Activated CD4-positive, alpha-beta T cell treated with anti-CD3 and anti-CD28 coated beads for 4 hours (primary cell): ENCODE measurements at regions not wholly inside any gene's neighbourhood (a gene's known extent, or its start where the extent isn't known, plus 50 kb on each side); places are given as distances from the start of the nearest gene placed in this dataset.
"Not testable (repeated sequence)": the region's sequence is repeated elsewhere in the genome, so short reads cannot be mapped to it uniquely, and the experiment has no call there.

Experiments used
- DNase-seq, 2 donors: peaks; one replicate each; pipeline ENCODE4 v3.0.0-alpha.2; 2020

DNA sequence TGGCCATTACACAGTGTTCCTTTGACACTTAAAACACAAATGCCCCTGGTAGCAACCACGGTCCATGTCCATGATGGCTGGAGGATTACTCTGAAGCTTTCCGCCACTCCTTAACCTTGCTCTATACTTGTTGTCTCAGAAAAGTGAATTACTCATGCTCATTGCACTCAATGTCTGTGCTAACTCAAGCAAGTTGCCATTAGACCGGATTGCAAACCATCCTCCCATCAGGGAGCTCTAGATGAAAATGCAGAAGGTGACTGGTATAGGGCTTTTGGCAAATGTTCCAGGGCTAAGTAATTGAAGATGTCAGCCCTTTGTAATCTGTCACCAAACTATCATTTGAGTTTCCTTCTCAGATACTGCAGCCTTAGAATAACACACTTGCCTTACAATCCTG is 1288.3 kb upstream of the B3GALT2 start:
- DNase-seq = no peak

DNA sequence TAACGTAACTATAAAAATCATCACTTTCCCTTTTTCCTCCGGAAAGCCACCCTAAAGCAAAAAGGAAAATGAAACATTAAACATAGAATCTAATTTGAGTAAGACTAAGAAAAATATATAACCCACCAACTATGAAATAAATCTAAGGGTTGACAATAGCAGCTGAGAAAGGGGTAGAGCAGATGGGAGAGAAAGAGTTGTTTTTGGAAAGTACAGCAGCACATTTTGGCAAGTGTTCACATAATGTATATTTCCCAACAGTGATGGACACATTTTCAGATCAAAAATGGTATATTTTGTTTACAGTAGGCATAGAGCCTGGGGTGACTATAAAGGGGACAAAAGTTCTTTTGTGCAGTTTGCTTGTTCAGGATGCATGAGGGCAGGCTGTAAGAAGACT is 1287.4 kb upstream of the B3GALT2 start:
- DNase-seq = no peak

GRCh38 chr1:194469282-194469681 is 1282.9 kb upstream of the B3GALT2 start:
- DNase-seq = no peak

GRCh38 chr1:194466706-194467105 is 1280.3 kb upstream of the B3GALT2 start:
- no peak for DNase-seq

GRCh38 chr1:194447636-194448035 is 1261.2 kb upstream of the B3GALT2 start:
- DNase-seq = no peak

- DNase-seq = no peak
These were observed 1258.8 kb upstream of the B3GALT2 start for GRCh38 chr1:194445244-194445643.

DNA sequence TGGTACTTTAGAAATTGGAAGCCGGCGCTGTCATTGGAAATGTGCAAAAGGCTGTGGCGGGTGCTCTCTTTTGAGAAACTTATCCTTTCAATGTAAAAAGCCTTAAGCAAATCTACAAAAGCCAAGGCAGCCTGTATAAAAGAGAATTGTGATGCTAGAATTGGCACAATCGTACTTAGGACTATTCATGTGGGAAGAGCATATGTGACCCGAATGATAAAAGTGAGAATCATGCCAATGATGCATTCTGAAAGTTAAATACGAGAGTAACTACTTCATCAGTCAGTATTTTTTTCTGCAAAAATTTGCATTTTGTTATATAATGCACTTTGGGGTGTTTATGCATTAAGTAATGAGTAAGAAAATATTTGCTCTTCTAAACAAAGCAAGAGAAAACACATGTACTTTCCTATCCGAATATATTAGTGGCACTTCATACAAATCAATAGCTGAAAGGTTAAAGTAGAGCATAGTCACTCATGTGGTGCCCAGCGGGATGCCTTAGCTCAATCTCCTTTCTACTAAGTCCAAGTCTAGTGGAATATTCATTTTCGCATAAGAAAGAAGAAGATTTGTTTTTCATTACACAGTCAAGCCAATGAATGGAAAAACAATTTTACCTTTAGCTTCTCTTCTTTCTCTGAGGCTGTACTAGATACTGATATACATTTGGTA is 1256.6 kb upstream of the B3GALT2 start:
- DNase-seq = no peak

- no peak for DNase-seq
These were observed 1250.7 kb upstream of the B3GALT2 start for GRCh38 chr1:194437135-194437534.

DNA sequence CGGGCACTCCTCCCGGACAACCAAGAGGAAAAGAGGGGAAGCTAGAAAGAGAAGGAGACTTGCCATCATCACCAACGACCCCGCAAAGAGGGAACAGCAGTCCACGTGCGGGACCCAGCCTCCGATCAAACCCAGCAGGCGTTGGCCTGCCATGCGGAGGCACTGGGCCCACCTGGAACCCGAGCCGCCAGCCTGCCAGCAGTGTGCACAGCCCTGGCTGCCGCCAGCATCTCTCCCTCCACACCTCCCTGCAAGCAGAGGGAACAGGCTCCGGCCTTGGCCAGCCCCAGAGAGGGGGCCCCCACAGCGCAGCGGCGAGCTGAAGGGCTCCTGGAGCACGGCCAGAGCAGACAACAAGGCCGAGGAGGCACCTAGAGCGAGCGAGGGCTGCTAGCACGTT is 1244.7 kb upstream of the B3GALT2 start:
- DNase-seq = no peak

GRCh38 chr1:194420706-194421105 is 1234.3 kb upstream of the B3GALT2 start:
- DNase-seq = no peak

- DNase-seq = no peak
These were observed 1233.3 kb upstream of the B3GALT2 start for GRCh38 chr1:194419721-194420120.

DNA sequence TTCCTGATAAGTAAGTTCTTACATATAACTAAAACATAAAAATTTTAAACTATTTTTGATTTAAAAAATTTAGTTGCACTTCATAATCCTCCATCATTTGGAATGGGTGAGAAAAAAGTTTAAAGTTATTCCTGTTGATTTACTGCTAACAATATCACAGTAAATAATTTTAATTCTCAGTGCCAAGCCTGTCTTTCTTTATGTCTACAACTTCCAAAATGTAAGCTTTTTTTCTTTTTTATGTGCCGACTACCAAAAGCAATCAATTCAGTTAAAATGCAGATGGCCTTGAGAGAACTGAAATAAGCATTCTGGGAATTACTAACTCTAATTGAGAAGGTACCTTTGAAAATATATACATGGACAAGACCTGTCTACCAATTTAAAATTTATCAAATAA is 1224.3 kb upstream of the B3GALT2 start:
- DNase-seq = no peak

DNA sequence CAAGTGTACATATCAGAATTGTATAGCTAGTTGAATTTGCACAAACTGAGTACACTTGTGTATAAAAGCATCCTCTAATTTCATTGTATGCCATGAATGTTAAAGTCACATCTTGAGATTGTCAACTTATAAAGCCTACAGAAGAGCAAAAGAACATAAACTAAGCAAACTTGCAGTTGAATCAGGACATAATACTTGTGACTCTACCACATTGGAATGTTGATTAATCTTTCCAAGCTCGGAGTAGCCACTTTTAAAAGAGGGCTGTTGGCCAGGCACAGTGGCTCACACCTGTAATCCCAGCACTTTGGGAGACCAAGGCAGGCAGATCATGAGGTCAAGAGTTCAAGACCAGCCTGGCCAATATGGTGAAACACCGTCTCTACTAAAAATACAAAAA is 1220.8 kb upstream of the B3GALT2 start:
- not testable (repeated sequence) for DNase-seq

DNA sequence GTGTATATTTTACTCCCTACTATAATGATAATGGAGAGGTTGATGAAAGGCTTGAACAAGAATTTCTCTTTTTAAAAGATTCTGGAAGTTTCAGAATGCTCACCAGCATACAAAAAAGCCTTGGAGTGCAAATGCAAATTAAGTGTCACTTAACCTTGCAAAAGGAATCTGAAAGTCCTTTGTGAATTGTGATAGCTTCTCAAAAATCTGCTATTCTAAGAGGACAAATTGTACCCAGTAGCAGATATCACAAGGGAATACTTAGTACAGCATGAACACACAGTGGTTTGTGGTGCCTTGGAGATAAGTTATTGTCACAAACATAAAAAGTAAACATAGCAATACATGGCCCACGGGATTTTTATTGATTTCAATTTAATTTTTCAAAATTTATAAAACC is 1208.3 kb upstream of the B3GALT2 start:
- no peak for DNase-seq

DNA sequence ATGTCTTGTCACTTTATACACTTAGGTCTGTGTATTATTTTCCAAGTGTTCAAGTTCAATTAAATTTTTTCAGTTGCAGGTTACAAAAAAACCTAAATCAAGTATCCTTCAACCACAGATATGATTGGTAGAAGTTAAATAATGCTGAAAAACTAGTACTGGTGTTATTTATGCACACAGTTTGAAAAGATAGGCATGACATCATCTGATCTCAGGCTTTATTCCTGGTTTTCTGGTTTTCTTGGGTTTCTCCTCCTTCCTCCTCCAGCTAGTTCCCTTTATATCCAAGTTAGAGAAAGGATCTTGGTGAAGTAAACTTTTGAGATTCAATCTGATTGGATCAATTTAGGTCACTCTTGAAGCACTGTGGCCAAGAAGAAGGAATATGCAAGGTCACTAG is 1201.1 kb upstream of the B3GALT2 start:
- DNase-seq = no peak

DNA sequence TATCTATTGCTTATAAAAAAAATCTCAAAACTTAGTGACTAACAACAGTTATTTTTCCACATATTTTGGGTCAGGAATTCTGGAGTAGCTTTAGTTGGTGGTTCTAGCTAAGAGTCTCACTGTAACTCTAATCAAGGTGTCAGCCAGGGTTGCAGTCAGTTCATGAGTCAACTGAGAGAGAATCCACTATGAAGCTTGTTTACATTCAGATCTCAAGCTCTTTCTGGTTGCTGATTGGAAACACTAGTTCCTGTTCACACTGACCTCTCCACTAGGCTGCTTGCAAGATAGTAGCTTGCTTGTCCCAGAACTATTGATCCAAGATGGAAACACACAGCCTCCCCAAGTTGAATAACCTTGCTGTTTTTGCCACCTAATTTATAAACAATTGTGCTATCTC is 1192.1 kb upstream of the B3GALT2 start:
- no peak for DNase-seq

GRCh38 chr1:194374649-194375048 is 1188.2 kb upstream of the B3GALT2 start:
- DNase-seq = no peak

GRCh38 chr1:194372266-194372665 is 1185.9 kb upstream of the B3GALT2 start:
- DNase-seq = no peak

DNA sequence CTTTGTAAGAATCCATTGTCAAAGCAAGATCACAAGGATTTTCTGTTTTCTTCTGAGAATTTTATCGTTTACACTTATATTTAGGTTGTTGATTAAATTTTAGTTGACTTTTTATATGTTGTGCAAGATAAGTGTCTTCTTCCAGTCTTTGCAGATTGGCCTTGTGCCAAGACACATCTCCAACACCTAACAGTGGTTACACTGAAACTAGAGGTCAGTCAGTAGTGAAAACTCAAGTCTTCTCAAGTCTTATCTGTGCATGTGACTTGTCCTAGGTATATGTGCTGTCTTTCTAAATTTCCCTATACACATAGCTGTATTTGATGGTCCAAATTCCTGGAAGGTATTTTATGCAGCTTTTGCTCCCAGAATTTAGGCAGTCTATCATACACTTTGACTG is 1183.2 kb upstream of the B3GALT2 start:
- DNase-seq = no peak

DNA sequence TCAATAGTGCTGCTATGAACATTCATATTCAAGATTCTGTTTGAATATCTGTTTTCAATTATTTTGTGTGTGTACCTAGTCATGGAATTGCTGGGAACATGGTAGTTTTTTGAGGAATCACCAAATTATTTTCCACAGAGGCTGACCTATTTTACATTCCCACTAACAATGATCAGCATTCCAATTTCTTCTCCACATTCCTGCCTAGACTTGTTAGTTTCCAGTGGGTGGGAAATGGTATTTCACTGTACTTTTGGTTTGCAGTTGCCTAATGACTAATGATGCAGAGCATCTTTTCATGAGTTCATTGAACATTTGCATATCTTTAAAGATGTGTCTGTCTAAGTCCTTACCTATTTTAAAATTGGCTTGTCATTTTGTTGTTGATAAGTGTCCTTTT is 1182.6 kb upstream of the B3GALT2 start:
- DNase-seq = no peak

DNA sequence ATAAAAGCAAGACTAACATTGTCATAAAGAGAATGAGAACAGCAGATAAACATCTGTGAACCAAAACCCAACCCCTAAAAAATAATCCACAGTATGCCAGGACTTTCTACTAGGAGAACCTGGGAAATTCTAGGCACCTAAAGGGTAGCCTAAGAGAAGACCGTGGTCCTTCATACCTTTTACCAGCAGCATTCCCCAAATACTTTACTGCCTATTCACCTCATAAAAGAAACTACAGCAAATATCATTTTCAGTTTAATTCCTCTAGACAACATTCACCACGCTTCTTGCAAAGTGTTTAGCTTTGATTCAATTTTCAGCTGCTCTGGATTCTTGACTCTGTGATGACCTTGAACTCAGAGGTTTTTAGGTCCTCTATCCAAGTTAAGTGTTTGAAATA is 1180.7 kb upstream of the B3GALT2 start:
- no peak for DNase-seq

DNA sequence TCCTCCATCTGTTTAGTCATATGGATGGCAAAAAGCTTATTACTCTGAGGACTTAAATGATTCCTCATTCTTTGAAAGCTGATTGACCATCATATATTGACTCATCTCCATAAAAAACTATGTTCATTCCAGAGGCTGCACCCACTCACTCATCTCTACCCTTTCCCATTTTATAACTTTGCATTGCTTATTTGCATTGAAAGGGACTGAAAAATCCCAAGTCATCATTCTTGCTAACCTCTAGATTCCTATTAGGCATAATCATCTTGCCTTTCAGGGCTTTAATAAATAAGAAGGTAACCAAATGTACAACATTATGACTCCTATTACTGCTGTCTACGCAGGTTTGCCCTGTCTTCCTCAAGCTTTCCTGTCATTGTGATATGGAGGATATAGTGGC is 1180.3 kb upstream of the B3GALT2 start:
- DNase-seq = no peak

DNA sequence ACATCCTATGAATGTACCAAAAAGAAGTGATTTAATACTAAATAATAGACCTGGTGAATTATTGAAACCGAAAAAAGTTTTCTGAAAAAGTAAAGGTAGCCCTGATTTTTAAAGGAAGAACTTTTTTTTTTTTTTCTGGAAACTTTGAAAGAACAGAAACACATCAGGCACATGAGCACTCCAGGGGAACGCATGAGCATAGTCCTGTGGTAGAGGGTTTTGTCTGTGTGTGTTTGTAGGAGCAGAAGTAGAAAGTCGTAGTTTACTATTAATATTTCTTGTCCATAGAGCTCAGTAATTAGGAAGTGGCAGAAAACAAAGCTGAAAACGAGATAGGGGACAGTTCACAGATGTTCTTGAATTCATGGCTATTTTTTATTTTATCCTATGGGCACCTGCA is 1175.9 kb upstream of the B3GALT2 start:
- DNase-seq = no peak

- no peak for DNase-seq
These were observed 1175.1 kb upstream of the B3GALT2 start for GRCh38 chr1:194361374-194362131.

DNA sequence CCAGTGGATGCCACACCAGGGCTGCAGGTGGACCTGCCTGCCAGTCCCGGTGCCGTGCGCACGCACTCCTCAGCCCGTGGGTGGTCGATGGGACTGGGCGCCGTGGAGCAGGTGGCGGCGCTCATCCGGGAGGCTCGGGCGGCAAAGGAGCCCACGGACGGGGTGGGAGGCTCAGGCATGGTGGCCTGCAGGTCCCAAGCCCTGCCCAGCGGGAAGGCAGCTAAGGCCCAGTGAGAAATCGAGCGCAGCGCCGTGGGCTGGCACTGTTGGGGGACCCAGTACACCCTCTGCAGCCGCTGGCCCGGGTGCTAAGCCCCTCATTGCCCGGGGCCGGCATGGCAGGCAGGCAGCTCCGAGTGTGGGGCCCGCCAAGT is 1171.8 kb upstream of the B3GALT2 start:
- no peak for DNase-seq
